Motor neuron (in vitro differentiated cells): ENCODE measurements at regions not wholly inside any gene's neighbourhood (a gene's known extent, or its start where the extent isn't known, plus 50 kb on each side); places are given as distances from the start of the nearest gene placed in this dataset.
"Not testable (repeated sequence)": the region's sequence is repeated elsewhere in the genome, so short reads cannot be mapped to it uniquely, and the experiment has no call there.

Experiments
- ATAC-seq, 8 experiments: fragments of 200-7000 bp; cut with Tn5 transposase; replicated peaks in 6 of 8; 2 replicates each; pipeline ENCODE4 v1.8.0; 2021; ENCODE audit warnings: mild to moderate bottlenecking in 8 of 8, moderate library complexity in 8 of 8
- H3K27ac ChIP-seq, 2 donors: fragments of 250-450 bp; sonication (Bioruptor Pico); 2 replicates each; pipeline ENCODE4 v1.9.0; 2021; ENCODE audit warnings: antibody characterized with exemption in 2 of 2, mild to moderate bottlenecking in 2 of 2, moderate library complexity in 1 of 2
- H3K4me1 ChIP-seq, 2 donors: fragments of 250-450 bp; sonication (Bioruptor Pico); replicated peaks in 1 of 2; 2 replicates each; pipeline ENCODE4 v1.6.1; 2021; ENCODE audit warnings: antibody characterized with exemption in 2 of 2, mild to moderate bottlenecking in 2 of 2, moderate library complexity in 1 of 2
- H3K4me3 ChIP-seq, 5 donors: fragments of 250-450 bp; sonication (Bioruptor Pico); 2 replicates each; pipeline ENCODE4 v1.9.0; 2021; ENCODE audit warnings: antibody characterized with exemption in 5 of 5, mild to moderate bottlenecking in 5 of 5, moderate library complexity in 4 of 5
- WGBS, 10 experiments: fragments of 450-650 bp; shearing (Covaris generic); methylation state at CpG; one replicate each; pipeline ENCODE4 v1.0.0; 2022; 5-methylcytosine and 5-hydroxymethylcytosine counted together
- in situ Hi-C, 9 experiments: fragments of 400-800 bp; cut with MboI; loops; one replicate each; pipeline ENCODE4 v1.15.0; 2021; ENCODE audit warnings: low sequenced_read_pairs in 9 of 9, low pct_unique_long_range_greater_than_20kb in 2 of 9; ENCODE audit not compliant: unreplicated experiment in 9 of 9

- Histone ChIP-seq H3K4me1 (no peaks in the 10 kb centered on the region), H3K27ac (no peak overlapping the region), H3K4me3 (no peak overlapping the region)
- WGBS, 10 experiments: 66 to 100% (median 83%) methylated on average over 1 to 11 of the region's 14 CpGs
- no peak for ATAC-seq
- in situ Hi-C loops: no loop called here
Observed at GRCh38 chr11:130560000-130560780, 111.7 kb downstream of the ADAMTS15 start.

DNA sequence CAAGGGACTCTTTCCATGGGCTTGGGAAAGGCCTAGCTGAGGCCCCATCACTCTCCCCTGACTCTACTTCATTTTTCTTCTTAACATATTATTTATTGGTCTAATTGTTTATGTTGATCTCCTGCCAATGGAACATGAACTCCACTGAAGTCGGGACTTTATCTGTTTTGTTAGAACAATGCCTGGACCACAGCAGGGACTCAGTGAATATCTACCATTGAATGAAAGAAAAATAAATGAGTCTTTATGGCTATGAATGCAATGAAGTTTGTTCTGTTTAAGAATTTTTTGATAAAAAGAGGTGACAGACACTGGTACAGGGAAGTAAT is 112.3 kb downstream of the ADAMTS15 start:
- no peak overlapping the region for H3K4me3 ChIP-seq
- no peak for ATAC-seq
- in situ Hi-C loops: no loop called here
- H3K4me1 ChIP-seq: no peaks in the 10 kb centered on the region
- 13 to 100% (median 93%) methylated on average over 1 of the region's 1 CpG; no CpG with 5 or more reads in 1 of the 10 experiments for WGBS, 10 experiments
- no peak overlapping the region for H3K27ac ChIP-seq

- peak in 1 of 8 experiments; percentile 53 for ATAC-seq
- H3K4me1 ChIP-seq: no peaks in the 10 kb centered on the region
- no peak overlapping the region for H3K27ac ChIP-seq
- WGBS, 10 experiments: 70 to 100% (median 92%) methylated on average over 1 to 12 of the region's 12 CpGs; no CpG with 5 or more reads in 3 of the 10 experiments
- in situ Hi-C loops: no loop called here
- H3K4me3 ChIP-seq: no peak overlapping the region
Observed at GRCh38 chr11:130561441-130561881, 113.0 kb downstream of the ADAMTS15 start.

- in situ Hi-C loops: no loop called here
- Histone ChIP-seq H3K4me1 (no peaks in the 10 kb centered on the region), H3K4me3 (no peak overlapping the region), H3K27ac (no peak overlapping the region)
- ATAC-seq: no peak
- 71 to 100% (median 96%) methylated on average over 1 to 2 of the region's 2 CpGs; no CpG with 5 or more reads in 4 of the 10 experiments for WGBS, 10 experiments
Observed at GRCh38 chr11:130562549-130562948, 114.1 kb downstream of the ADAMTS15 start.

- ATAC-seq, H3K4me1 ChIP-seq, H3K27ac ChIP-seq, H3K4me3 ChIP-seq, in situ Hi-C loops: not testable (repeated sequence)
- WGBS, 10 experiments: 74 to 100% (median 95%) methylated on average over 1 to 3 of the region's 7 CpGs; no CpG with 5 or more reads in 5 of the 10 experiments
Observed at GRCh38 chr11:130566360-130566759, 117.9 kb downstream of the ADAMTS15 start.

DNA sequence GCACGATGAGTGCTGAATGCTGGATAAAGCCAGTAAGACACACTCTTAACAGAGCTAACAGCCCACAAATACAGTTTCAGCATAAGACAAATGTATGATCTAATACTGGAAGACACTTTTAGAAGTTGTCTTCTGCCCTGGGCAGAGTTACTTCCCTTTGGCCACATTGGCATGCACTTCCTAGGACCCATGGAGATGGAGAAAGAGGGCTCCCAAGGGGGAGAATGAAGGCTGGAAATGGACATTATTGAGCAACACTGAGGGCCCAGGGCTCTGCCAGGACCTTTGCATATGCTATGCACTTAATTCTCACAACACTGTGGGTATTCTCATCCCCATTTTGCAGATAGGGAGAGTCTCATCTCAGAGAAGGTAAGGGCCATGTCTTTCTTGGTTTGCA is 123.1 kb downstream of the ADAMTS15 start:
- no peak for ATAC-seq
- no peak overlapping the region for H3K4me3 ChIP-seq
- H3K27ac ChIP-seq: no peak overlapping the region
- in situ Hi-C loops: no loop called here
- H3K4me1 ChIP-seq: no peaks in the 10 kb centered on the region
- 33 to 83% (median 80%) methylated on average over 1 of the region's 1 CpG; no CpG with 5 or more reads in 4 of the 10 experiments for WGBS, 10 experiments

GRCh38 chr11:130571947-130572584 is 123.6 kb downstream of the ADAMTS15 start:
- 43 to 100% (median 86%) methylated on average over 1 to 5 of the region's 10 CpGs; no CpG with 5 or more reads in 3 of the 10 experiments for WGBS, 10 experiments
- in situ Hi-C loops: no loop called here
- H3K4me1 ChIP-seq: no peaks in the 10 kb centered on the region
- H3K4me3 ChIP-seq: no peak overlapping the region
- ATAC-seq: no peak
- H3K27ac ChIP-seq: no peak overlapping the region

GRCh38 chr11:130573767-130574166 is 125.3 kb downstream of the ADAMTS15 start:
- in situ Hi-C loops: no loop called here
- no peak for ATAC-seq
- Histone ChIP-seq H3K27ac (no peak overlapping the region), H3K4me1 (no peaks in the 10 kb centered on the region), H3K4me3 (no peak overlapping the region)
- 20 to 100% (median 88%) methylated on average over 1 to 2 of the region's 2 CpGs; no CpG with 5 or more reads in 4 of the 10 experiments for WGBS, 10 experiments

- H3K27ac ChIP-seq: no peak overlapping the region
- no peak overlapping the region for H3K4me3 ChIP-seq
- in situ Hi-C loops: no loop called here
- no peak for ATAC-seq
- WGBS, 10 experiments: 13 to 100% (median 83%) methylated on average over 1 to 2 of the region's 2 CpGs; no CpG with 5 or more reads in 2 of the 10 experiments
- peaks cover 0 to under 1% of the 10 kb centered on the region in 2 donors for H3K4me1 ChIP-seq
Observed at GRCh38 chr11:130574740-130575139, 126.3 kb downstream of the ADAMTS15 start.

DNA sequence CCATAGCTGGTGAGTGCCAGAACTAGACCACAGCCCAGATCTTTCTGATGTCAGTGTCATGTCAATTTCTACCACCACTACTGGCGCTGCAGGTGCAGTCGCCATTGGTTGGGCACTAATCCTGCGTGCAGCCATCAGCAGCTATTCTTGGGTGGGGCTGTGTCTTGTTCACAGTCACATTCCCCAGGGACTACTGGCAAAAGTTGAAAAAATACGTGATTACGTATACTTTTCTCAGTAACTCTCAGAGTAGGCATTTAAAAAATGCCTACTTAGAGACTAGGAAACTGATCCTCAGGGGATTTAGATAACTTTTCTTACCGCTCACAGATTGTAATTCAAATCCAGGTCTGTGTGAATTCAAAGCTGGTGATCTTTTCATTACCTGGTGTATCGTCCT is 127.7 kb downstream of the ADAMTS15 start:
- peaks cover 10 to 11% of the 10 kb centered on the region in 2 donors for H3K4me1 ChIP-seq
- H3K27ac ChIP-seq: no peak overlapping the region
- no peak overlapping the region for H3K4me3 ChIP-seq
- in situ Hi-C loops: no loop called here
- 70 to 100% (median 87%) methylated on average over 1 to 4 of the region's 7 CpGs; no CpG with 5 or more reads in 2 of the 10 experiments for WGBS, 10 experiments
- no peak for ATAC-seq

GRCh38 chr11:130578738-130579368 is 130.4 kb downstream of the ADAMTS15 start:
- H3K27ac ChIP-seq: no peak overlapping the region
- peaks cover 17 to 21% of the 10 kb centered on the region in 2 donors for H3K4me1 ChIP-seq
- 80 to 100% (median 95%) methylated on average over 1 to 5 of the region's 8 CpGs; no CpG with 5 or more reads in 2 of the 10 experiments for WGBS, 10 experiments
- H3K4me3 ChIP-seq: no peak overlapping the region
- in situ Hi-C loops: no loop called here
- no peak for ATAC-seq

GRCh38 chr11:130580372-130580771 is 131.9 kb downstream of the ADAMTS15 start:
- Histone ChIP-seq H3K4me3 (no peak overlapping the region), H3K4me1 (peaks cover 24 to 25% of the 10 kb centered on the region in 2 donors), H3K27ac (no peak overlapping the region)
- ATAC-seq: peak; percentile 26 to 92 (median 90)
- in situ Hi-C loops: no loop called here
- WGBS, 10 experiments: 0 to 33% (median 0%) methylated on average over 1 to 3 of the region's 4 CpGs; no CpG with 5 or more reads in 2 of the 10 experiments

DNA sequence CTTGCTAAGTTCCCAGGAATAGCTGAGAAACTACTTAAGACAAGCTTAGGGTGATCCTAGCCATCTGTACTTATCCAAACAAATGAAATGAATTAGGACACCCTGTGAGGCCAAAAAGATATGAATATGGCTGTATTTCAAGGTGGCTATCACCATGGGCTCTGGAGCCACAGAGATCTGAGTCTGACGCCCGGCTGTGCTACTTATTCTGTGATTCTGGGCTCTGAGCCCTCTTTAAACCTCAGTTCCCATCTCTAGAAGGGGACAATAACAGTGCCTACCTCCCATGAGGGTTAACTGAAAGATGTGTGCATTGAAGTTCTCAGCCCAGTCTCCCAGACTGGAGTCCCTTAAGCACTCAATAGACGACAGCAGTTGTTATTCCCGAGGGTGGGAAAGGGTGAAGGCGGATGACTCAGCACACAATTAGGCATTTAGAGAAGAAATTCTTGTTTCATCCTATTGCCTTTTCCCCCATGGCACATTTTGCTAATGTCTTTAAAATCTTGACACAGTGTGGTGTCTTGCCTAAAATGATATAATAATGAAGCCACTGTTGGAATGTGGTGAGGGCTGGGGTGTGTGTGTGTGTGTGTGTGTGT is 132.5 kb downstream of the ADAMTS15 start:
- peak in 7 of 8 experiments; percentile 30 to 48 (median 39) for ATAC-seq
- Histone ChIP-seq H3K4me1 (peaks cover 24 to 25% of the 10 kb centered on the region in 2 donors), H3K27ac (no peak overlapping the region), H3K4me3 (no peak overlapping the region)
- in situ Hi-C loops: no loop called here
- WGBS, 10 experiments: 0 to 80% (median 39%) methylated on average over 1 to 4 of the region's 5 CpGs; no CpG with 5 or more reads in 4 of the 10 experiments
